K562 (cell line): ENCODE measurements at regions not wholly inside any gene's neighbourhood (a gene's known extent, or its start where the extent isn't known, plus 50 kb on each side); places are given as distances from the start of the nearest gene placed in this dataset.

ENCODE experiments used
- CREM ChIP-seq: IDR thresholded peaks from 2 replicates; pipeline ENCODE4 v1.6.1; 2014; ENCODE audit warnings: antibody characterized with exemption, low read depth
- MAFF ChIP-seq: IDR thresholded peaks from 2 replicates; pipeline ENCODE4 v1.6.1; 2012; ENCODE audit warnings: low read length, improper control_type of control experiment
- MXI1 ChIP-seq: IDR thresholded peaks from 2 replicates; pipeline ENCODE4 v1.6.1; 2011; ENCODE audit warnings: low read depth, mild to moderate bottlenecking, improper control_type of control experiment, low read length
- ZNF644 ChIP-seq: fragments of 200-800 bp; sonication (Bioruptor generic); IDR thresholded peaks from 2 replicates; pipeline ENCODE4 v1.6.1; 2016; ENCODE audit warnings: low read depth, missing genetic modification characterization, missing compliant biosample characterization

- TF ChIP-seq MXI1: no peak
- TF ChIP-seq MAFF: no peak
- TF ChIP-seq CREM: no peak
- no peak for TF ChIP-seq ZNF644 (tag)
These were observed 500.7 kb upstream of the NFIA start for GRCh38 chr1:60581455-60582220.
